ENCODE measurements at regions not wholly inside any gene's neighbourhood (a gene's known extent, or its start where the extent isn't known, plus 50 kb on each side); places are given as distances from the start of the nearest gene placed in this dataset.

DNA sequence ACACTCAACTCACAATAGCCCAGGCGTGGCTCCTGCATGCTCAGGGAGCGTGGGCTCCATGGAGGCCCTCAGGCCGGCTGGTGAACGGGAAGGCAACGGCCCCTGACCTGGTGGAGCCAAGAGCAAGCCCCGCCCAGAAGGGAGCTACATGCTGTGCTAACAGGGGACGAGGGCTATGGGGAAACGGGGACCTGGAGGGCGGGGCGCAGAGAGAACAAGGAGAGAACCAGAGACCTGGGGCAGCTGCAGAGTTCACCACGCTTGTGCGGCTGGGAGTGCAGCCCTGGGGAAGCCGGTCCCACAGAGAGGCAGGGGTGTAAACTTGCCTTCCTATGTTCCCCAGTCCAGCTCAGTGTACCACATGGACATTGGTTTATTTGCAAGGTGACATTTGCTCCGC is 69.2 kb upstream of the PPP2R2D start:
- TF ChIP-seq POLR2AphosphoS5 (IDR thresholded peaks at IDR 0.05), result no peak
- no peak for TF ChIP-seq CTCF (IDR thresholded peaks at IDR 0.05)
- TF ChIP-seq POLR2A (IDR thresholded peaks at IDR 0.05; ENCODE audit: low read depth), result no peak
- no peak for TF ChIP-seq EP300 (IDR thresholded peaks at IDR 0.05)
